Panc1 (cell line): ENCODE measurements at regions not wholly inside any gene's neighbourhood (a gene's known extent, or its start where the extent isn't known, plus 50 kb on each side); places are given as distances from the start of the nearest gene placed in this dataset.

Experiments used
- SIN3A ChIP-seq: IDR thresholded peaks from 2 replicates; pipeline ENCODE4 v1.6.1; 2012; ENCODE audit warnings: low read depth, mild to moderate bottlenecking, low read length, moderate library complexity, borderline replicate concordance; ENCODE audit not compliant: insufficient read depth
- TF ChIP-seq, protein P1 (sequence below): fragments of 450-650 bp; IDR thresholded peaks from 2 replicates; pipeline ENCODE4 v1.5.1; 2017; ENCODE audit warnings: mild to moderate bottlenecking

DNA sequence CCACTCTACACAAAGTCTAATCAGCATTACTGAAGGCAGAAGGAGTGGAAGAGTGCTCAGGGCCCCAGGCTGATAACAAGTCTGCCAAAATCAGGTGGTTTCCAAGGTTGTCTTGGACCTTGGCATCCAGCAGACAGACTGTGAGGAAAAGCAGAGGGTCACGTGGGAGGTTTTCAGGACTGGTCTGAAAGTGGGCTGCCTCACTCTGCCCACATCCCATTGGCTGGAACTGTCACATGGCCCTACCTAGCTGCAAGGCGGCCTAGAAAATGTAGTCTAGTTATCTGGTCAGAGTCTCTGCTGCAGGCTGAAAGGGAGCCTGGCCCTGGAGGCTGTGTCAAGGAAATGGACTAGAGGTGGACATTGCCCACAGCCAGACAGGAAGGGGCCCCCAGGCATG, 310.7 kb upstream of the ASIC2 start:
- TF ChIP-seq, protein P1, sequence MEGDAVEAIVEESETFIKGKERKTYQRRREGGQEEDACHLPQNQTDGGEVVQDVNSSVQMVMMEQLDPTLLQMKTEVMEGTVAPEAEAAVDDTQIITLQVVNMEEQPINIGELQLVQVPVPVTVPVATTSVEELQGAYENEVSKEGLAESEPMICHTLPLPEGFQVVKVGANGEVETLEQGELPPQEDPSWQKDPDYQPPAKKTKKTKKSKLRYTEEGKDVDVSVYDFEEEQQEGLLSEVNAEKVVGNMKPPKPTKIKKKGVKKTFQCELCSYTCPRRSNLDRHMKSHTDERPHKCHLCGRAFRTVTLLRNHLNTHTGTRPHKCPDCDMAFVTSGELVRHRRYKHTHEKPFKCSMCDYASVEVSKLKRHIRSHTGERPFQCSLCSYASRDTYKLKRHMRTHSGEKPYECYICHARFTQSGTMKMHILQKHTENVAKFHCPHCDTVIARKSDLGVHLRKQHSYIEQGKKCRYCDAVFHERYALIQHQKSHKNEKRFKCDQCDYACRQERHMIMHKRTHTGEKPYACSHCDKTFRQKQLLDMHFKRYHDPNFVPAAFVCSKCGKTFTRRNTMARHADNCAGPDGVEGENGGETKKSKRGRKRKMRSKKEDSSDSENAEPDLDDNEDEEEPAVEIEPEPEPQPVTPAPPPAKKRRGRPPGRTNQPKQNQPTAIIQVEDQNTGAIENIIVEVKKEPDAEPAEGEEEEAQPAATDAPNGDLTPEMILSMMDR, result no peak
- TF ChIP-seq SIN3A, result no peak
